ENCODE measurements at regions not wholly inside any gene's neighbourhood (a gene's known extent, or its start where the extent isn't known, plus 50 kb on each side); places are given as distances from the start of the nearest gene placed in this dataset.
"Not testable (repeated sequence)": the region's sequence is repeated elsewhere in the genome, so short reads cannot be mapped to it uniquely, and the experiment has no call there.

GRCh38 chr13:38283346-38283745 is 66.3 kb upstream of the UFM1 start:
- DNase-seq (ENCODE audit: insufficient read length, low spot score) (no peak), FAIRE-seq (no peak)
- no peak for TF ChIP-seq POLR2A (IDR thresholded peaks at IDR 0.05; ENCODE audit: low read depth, low read length)

GRCh38 chr13:38265132-38265497 is 84.5 kb upstream of the UFM1 start:
- FAIRE-seq (no peak), DNase-seq (ENCODE audit: insufficient read length, low spot score) (no peak)
- no peak for TF ChIP-seq POLR2A (IDR thresholded peaks at IDR 0.05; ENCODE audit: low read depth, low read length)

- DNase-seq (ENCODE audit: insufficient read length, low spot score) (no peak), FAIRE-seq (no peak)
- TF ChIP-seq POLR2A (IDR thresholded peaks at IDR 0.05; ENCODE audit: low read depth, low read length) = no peak
Measured at GRCh38 chr13:38264363-38265131, 85.1 kb upstream of the UFM1 start.

GRCh38 chr13:38262211-38262610 is 87.4 kb upstream of the UFM1 start:
- no peak for DNase-seq (ENCODE audit: insufficient read length, low spot score)
- no peak for FAIRE-seq
- no peak for TF ChIP-seq POLR2A (IDR thresholded peaks at IDR 0.05; ENCODE audit: low read depth, low read length)

- TF ChIP-seq POLR2A (IDR thresholded peaks at IDR 0.05; ENCODE audit: low read depth, low read length) = no peak
- FAIRE-seq = no peak
Measured at GRCh38 chr13:38255600-38255999, 94.1 kb upstream of the UFM1 start.

GRCh38 chr13:38239874-38240273 is 109.8 kb upstream of the UFM1 start:
- FAIRE-seq (no peak), DNase-seq (ENCODE audit: insufficient read length, low spot score) (no peak)
- no peak for TF ChIP-seq POLR2A (IDR thresholded peaks at IDR 0.05; ENCODE audit: low read depth, low read length)

More at GRCh38 chr13:38255600-38255999, 94.1 kb upstream of the UFM1 start:
- no peak for DNase-seq (ENCODE audit: insufficient read length, low spot score)

- no peak for FAIRE-seq
- DNase-seq (ENCODE audit: insufficient read length, low spot score) = no peak
- TF ChIP-seq POLR2A (IDR thresholded peaks at IDR 0.05; ENCODE audit: low read depth, low read length) = no peak
Measured at GRCh38 chr13:38228322-38228721, 121.3 kb upstream of the UFM1 start.

GRCh38 chr13:38226496-38226895 is 123.2 kb upstream of the UFM1 start:
- no peak for DNase-seq (ENCODE audit: insufficient read length, low spot score)
- FAIRE-seq = no peak

GRCh38 chr13:38223089-38223488 is 126.6 kb upstream of the UFM1 start:
- no peak for FAIRE-seq
- no peak for DNase-seq (ENCODE audit: insufficient read length, low spot score)
- TF ChIP-seq POLR2A (IDR thresholded peaks at IDR 0.05; ENCODE audit: low read depth, low read length) = no peak

More at GRCh38 chr13:38226496-38226895, 123.2 kb upstream of the UFM1 start:
- no peak for TF ChIP-seq POLR2A (IDR thresholded peaks at IDR 0.05; ENCODE audit: low read depth, low read length)

- not testable (repeated sequence) for DNase-seq (ENCODE audit: insufficient read length, low spot score); FAIRE-seq
Measured at GRCh38 chr13:38221120-38221519, 128.5 kb upstream of the UFM1 start.

- DNase-seq (ENCODE audit: insufficient read length, low spot score) (no peak), FAIRE-seq (no peak)
- TF ChIP-seq POLR2A (IDR thresholded peaks at IDR 0.05; ENCODE audit: low read depth, low read length) = no peak
Measured at GRCh38 chr13:38216181-38216580, 133.5 kb upstream of the UFM1 start.

GRCh38 chr13:38213314-38213713 is 136.3 kb upstream of the UFM1 start:
- no peak for TF ChIP-seq POLR2A (IDR thresholded peaks at IDR 0.05; ENCODE audit: low read depth, low read length)
- FAIRE-seq (no peak), DNase-seq (ENCODE audit: insufficient read length, low spot score) (no peak)

- no peak for DNase-seq (ENCODE audit: insufficient read length, low spot score)
- FAIRE-seq = no peak
- TF ChIP-seq POLR2A (IDR thresholded peaks at IDR 0.05; ENCODE audit: low read depth, low read length) = no peak
Measured at GRCh38 chr13:38210928-38211596, 138.6 kb upstream of the UFM1 start.

- no peak for FAIRE-seq
Measured at GRCh38 chr13:38204556-38204955, 145.1 kb upstream of the UFM1 start.

GRCh38 chr13:38202740-38203139 is 146.9 kb upstream of the UFM1 start:
- FAIRE-seq (no peak), DNase-seq (ENCODE audit: insufficient read length, low spot score) (no peak)
- no peak for TF ChIP-seq POLR2A (IDR thresholded peaks at IDR 0.05; ENCODE audit: low read depth, low read length)

More at GRCh38 chr13:38204556-38204955, 145.1 kb upstream of the UFM1 start:
- no peak for DNase-seq (ENCODE audit: insufficient read length, low spot score)
- no peak for TF ChIP-seq POLR2A (IDR thresholded peaks at IDR 0.05; ENCODE audit: low read depth, low read length)

All from H54 (cell line).